ENCODE measurements at regions not wholly inside any gene's neighbourhood (a gene's known extent, or its start where the extent isn't known, plus 50 kb on each side); places are given as distances from the start of the nearest gene placed in this dataset.
"Not testable (repeated sequence)": the region's sequence is repeated elsewhere in the genome, so short reads cannot be mapped to it uniquely, and the experiment has no call there.

DNA sequence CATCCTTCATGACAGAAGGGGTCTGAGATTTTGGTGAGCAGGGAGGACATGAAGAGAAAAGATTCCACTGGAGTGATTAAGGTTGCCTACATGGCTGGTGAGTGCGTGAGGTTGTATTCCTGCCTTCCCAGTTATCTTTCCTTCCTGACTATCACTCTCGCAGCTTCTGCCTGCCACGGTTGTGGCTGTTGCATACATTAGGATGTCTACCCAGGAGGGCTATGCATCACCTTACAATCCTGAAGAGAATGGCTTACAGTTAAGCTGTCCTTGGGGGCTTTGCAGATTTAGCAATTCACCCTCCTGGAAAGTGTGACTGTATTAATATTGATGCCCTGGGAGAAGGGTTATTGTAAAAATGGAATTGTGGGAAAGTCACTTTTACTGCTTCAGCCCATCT, 571.0 kb downstream of the TSN start:
- TF ChIP-seq POLR2A (IDR thresholded peaks at IDR 0.05; ENCODE audit: low read length) (no peak), GATA1 (IDR thresholded peaks at IDR 0.05; ENCODE audit: low read depth, low read length) (no peak)
- DNase-seq, result no peak

DNA sequence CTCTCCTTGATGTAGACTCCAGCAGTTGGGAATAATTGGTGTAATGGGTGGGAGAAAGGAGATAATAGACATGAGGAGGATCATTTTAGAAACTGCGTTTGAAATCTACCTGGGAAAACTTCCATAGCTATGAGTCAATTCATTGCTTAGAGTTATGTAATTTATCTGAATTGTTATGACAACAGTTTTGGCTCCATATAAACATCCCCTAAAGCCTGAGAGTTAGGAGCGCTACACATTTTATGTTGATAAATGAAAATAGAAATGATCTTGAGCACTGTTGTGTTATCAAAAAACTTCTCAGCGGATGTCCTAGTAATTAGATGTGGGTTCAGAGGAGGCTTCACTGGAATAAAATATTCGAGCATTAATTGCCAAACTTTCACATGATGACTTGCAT, 573.4 kb downstream of the TSN start:
- TF ChIP-seq GATA1 (IDR thresholded peaks at IDR 0.05; ENCODE audit: low read depth, low read length), result no peak
- no peak for TF ChIP-seq POLR2A (IDR thresholded peaks at IDR 0.05; ENCODE audit: low read length)
- no peak for DNase-seq

DNA sequence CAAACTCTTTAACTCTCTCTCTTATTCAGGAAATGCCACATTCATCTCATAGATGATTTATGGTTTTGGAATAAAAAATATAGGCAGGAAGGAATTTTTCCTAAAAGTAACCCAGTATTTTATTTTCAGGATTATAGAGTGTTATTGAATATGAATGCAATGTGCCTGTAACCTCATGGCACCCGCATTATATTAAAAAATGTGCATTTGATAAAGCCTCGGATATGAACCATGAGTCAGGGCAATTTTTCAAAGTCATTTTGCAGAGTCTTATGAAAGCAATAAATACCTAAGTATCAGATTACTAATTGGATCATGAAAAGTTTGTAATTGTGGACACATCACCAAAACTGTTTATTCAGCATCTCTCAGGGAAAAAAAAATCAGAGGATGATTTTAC, 573.8 kb downstream of the TSN start:
- no peak for DNase-seq
- TF ChIP-seq GATA1 (IDR thresholded peaks at IDR 0.05; ENCODE audit: low read depth, low read length), result no peak
- no peak for TF ChIP-seq POLR2A (IDR thresholded peaks at IDR 0.05; ENCODE audit: low read length)

DNA sequence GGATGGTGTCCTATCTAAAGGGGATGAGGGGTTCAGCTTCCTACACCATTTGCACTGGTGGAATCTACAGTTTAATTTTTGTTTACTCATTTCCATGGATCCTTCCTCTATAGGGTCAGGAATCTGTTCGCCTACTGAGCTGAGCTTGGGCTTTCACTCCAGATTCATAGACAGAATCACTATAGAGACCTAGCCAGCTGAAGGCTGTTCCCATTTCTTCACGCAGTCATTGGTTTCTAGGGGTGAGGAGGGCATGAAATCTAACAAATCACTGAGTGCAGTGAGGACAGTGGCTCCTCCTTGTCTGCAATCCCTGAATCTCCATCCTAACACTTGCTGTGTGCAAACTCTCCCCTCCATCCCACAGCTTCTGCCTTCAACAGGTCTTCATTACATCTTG, 578.5 kb downstream of the TSN start:
- no peak for DNase-seq
- TF ChIP-seq POLR2A (IDR thresholded peaks at IDR 0.05; ENCODE audit: low read length), result no peak
- TF ChIP-seq GATA1 (IDR thresholded peaks at IDR 0.05; ENCODE audit: low read depth, low read length), result no peak

DNA sequence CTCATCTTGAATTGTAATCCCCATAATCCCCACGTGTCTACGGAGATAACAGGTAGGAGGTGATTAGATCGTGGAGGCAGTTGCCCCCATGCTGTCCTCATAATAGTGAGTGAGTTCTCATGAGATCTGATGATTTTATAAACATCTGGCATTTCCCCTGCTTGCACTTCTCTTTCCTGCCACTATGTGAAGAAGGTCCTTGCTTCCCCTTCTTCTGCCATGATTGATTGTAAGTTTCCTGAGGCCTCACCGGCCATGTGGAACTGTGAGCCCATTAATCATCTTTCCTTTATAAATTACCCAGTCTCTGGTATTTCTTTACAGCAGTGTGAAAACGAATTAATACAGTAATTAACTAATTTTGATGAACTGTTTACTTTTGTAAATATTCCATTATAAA, 582.5 kb downstream of the TSN start:
- DNase-seq, result no peak

DNA sequence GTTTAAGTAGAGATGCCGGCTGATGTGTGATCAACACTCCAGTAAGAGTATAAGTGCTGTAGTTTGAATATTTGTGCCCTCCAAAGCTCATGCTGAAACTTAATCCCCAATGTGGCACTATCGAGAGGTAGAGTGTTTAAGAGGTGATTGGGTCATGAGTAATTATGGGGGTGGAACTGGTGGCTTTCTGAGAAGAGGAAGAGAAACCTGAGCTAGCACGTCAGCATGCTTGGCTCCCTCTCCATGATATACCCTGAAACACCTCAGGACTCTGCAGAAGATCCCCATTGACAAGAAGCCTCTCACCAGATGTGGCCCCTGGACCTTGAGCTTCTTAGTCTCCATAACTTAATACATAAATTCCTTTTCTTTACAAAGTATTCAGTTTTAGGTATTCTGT, 584.8 kb downstream of the TSN start:
- DNase-seq, result no peak
- TF ChIP-seq POLR2A (IDR thresholded peaks at IDR 0.05; ENCODE audit: low read length) (no peak), GATA1 (IDR thresholded peaks at IDR 0.05; ENCODE audit: low read depth, low read length) (no peak)

More for the DNA sequence above, 582.5 kb downstream of the TSN start:
- TF ChIP-seq POLR2A (IDR thresholded peaks at IDR 0.05; ENCODE audit: low read length) (no peak), GATA1 (IDR thresholded peaks at IDR 0.05; ENCODE audit: low read depth, low read length) (no peak)

DNA sequence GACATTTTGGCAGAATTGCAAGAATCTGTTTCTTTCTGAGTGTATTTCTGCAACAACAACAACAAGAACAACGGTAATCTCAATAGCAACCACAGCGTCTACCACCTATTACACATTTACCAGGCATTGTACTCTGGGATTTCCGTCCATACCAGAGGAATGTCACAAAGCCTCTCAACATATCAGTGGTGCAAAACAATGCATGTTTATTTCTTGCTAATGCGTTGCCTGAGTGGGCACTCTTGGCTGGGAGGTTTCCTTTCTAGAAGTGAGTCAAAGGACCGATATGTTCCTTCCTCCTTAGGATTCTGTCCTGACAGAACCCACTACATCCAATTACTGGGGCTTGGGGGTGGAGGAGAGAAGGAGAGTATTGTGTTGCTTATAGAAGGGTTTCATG, 585.6 kb downstream of the TSN start:
- DNase-seq, result no peak
- TF ChIP-seq GATA1 (IDR thresholded peaks at IDR 0.05; ENCODE audit: low read depth, low read length) (no peak), POLR2A (IDR thresholded peaks at IDR 0.05; ENCODE audit: low read length) (no peak)

DNA sequence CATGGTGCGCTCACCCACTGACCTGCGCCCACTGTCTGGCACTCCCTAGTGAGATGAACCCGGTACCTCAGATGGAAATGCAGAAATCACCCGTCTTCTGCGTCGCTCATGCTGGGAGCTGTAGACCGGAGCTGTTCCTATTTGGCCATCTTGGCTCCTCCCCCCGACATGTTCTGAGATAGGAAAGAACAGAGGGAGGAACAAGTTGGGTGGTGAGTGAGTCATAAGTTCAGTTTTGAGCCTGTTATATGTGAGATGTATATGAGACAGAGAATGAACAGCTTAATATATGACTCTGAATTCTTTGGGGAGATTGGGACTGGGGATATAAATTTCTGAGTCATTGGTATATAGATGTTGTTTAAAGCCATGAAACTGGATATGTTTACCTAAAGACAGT, 596.7 kb downstream of the TSN start:
- DNase-seq, result not testable (repeated sequence)

DNA sequence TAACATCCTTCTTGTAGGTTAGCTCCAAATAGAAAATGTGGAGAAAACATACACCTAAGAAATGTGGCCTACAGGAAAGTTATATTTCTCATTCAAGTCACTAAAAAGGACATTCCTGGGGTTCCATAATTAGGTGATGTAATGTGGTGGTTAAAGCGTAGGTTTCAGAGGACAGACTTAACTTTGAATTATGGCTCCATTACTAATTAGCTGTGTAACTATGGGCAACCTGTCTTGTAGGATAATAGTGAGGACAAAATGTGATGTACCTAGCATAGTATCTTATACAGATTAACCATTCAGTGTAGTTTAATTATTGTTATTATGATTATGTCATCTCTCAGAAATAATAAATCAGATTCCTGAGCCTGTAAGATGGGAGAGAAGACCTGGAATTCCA, 602.5 kb downstream of the TSN start:
- TF ChIP-seq GATA1 (IDR thresholded peaks at IDR 0.05; ENCODE audit: low read depth, low read length) (no peak), POLR2A (IDR thresholded peaks at IDR 0.05; ENCODE audit: low read length) (no peak)
- no peak for DNase-seq

DNA sequence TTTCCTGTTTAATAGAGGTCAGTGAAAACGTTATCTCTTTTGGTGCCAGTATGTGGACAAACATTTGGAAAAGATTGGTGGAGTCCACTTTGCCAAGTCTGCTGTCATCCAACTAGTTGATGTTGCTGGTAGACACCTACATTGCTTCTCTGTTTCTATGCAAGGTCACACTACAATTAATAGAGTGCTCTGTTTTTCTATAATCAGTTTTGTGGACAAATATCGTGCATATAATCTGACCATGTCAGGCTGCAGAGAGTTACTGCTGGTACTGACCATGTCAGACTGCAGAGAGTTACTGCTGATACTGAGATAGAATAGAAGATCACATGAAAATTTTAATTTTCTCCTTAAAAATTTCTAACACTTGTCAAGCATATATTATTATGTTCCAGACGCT, 603.3 kb downstream of the TSN start:
- TF ChIP-seq POLR2A (IDR thresholded peaks at IDR 0.05; ENCODE audit: low read length) (no peak), GATA1 (IDR thresholded peaks at IDR 0.05; ENCODE audit: low read depth, low read length) (no peak)
- DNase-seq, result no peak

DNA sequence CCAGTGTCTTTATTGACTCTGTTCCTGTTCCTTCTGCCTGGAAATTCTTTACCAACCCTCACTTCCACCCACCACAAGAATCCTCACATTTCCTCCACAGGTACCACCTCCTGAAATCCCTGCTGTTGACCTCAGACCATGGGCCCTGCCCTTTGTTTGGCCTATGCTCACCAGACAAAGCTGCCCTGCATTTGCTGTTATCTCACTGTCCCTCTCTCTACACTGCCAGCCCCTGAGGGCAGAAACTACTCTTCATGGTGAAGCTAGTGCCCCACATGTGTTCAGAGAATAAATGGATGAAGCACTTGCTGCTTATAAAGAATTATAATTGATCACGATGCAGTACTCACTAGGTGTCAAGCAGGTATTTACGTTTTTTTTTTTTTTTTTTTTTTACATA, 608.4 kb downstream of the TSN start:
- no peak for DNase-seq

DNA sequence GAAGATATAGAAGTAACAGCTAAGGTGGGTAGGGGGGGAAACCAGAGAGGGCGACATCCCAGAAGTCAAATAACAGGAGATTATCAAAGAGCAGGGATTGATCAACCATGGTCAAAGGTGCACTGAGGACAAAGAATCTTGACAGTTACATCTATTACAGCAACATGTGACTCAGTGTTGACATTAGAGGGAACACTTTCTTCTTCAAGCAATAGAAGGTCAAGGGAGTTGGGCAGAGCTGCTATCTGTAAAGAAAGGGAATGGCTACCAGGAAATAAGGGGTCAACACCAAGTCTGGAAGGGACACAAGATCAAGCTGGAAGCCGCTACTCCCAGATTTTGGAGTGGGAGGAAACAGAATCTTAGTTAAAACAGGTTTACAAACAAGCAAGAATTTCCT, 611.0 kb downstream of the TSN start:
- TF ChIP-seq POLR2A (IDR thresholded peaks at IDR 0.05; ENCODE audit: low read length), result no peak
- TF ChIP-seq GATA1 (IDR thresholded peaks at IDR 0.05; ENCODE audit: low read depth, low read length), result no peak
- DNase-seq, result no peak

More for the DNA sequence above, 608.4 kb downstream of the TSN start:
- TF ChIP-seq POLR2A (IDR thresholded peaks at IDR 0.05; ENCODE audit: low read length) (no peak), GATA1 (IDR thresholded peaks at IDR 0.05; ENCODE audit: low read depth, low read length) (no peak)

DNA sequence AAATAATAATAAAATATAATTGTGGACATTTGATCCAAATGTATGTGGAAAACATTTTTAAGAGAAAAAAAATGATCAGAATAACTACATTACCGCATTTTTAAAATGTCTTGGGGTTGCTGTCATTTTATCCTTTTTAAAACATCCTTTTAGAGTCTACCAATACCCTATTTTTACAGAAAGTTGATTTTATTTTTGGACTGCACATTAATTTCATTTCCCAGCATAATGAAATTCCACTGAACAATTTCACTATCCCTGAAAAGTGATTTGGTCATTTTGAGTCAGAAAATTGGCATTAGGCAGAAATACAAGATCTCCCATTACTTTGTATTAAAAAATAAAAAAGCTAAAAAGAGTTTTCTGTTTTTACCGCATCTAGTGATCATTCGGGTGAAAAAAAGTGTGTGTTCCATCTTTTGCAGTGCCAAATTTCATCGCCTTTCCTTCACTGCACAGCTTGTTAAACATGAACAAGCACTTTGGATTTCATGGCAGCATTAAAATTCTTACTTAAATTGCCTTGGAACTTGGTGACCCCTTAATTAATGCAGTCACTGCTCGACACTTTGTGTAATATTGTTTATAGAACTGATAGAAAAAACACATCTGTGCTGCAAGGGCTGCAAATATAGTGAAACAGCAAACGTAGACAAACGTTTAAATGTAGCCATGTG, 611.7 kb downstream of the TSN start:
- TF ChIP-seq POLR2A (IDR thresholded peaks at IDR 0.05; ENCODE audit: low read length) (no peak), GATA1 (IDR thresholded peaks at IDR 0.05; ENCODE audit: low read depth, low read length) (no peak)
- DNase-seq, result no peak

DNA sequence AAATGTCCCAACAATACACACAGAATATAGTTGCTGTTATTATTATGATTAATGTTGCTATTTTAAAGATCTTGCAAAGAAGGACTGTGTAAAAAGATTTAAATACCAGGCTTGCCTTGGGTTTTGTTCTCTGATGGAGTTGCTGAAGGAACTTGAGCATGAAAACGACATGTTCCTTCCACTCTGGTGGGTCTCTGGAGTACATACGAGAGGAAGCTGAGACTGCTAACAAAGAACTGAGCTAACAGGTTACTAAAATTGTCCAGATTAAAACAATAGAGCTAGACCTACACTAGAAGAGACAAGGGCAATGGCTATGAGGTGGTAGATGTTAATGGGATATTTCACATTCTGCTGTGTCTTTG, 612.2 kb downstream of the TSN start:
- no peak for TF ChIP-seq POLR2A (IDR thresholded peaks at IDR 0.05; ENCODE audit: low read length)
- no peak for TF ChIP-seq GATA1 (IDR thresholded peaks at IDR 0.05; ENCODE audit: low read depth, low read length)
- no peak for DNase-seq

DNA sequence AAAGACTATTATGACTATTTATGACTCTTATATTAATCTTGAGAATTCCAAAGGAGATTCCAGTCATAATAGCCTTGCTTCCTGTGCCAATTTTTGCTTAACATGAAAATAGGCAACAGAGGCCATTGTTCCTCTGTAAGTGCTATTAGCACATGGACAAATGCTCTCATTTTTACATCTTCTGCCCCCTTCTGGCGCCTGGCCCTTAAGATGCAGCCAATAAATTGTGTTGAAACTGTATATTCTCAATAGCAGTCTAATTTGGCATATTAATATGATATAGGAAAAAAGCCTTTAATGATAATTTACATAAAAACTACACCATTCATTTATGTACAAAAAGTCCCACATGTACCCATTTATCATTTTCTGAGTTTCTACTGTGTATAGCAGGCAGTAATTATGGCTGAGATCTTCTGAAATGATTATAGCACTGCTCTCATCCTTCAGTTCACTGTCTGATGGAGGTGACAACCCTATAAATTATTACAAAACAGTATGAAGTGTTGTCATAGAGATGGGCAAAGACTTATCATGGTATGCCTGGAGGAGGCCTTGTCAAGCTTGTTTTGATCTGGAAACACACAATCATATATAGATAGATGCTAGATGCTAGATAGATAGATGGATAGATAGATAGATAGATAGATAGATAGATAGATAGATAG, 613.3 kb downstream of the TSN start:
- no peak for TF ChIP-seq POLR2A (IDR thresholded peaks at IDR 0.05; ENCODE audit: low read length)
- TF ChIP-seq GATA1 (IDR thresholded peaks at IDR 0.05; ENCODE audit: low read depth, low read length), result no peak
- DNase-seq, result peak; percentile 25 to 27
